ENCODE measurements at regions not wholly inside any gene's neighbourhood (a gene's known extent, or its start where the extent isn't known, plus 50 kb on each side); places are given as distances from the start of the nearest gene placed in this dataset.

DNA sequence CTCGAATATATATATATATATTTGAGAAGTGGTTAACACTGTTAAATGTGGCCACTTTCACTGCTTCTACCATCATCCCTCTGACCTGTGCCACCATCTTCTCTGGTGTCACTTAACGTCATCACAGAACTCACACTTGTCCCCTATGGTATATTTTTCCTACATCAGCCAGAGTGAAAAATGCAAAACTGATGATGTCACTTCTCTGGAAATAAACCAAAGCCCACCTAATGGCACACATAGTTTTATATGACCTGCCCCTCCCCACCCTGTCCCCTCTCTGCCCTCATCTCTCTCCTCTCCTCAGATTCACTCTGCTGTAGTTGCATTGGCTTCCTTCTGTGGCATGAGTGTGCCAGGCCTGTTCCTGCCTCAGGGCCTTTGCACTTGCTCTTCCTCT is 63.9 kb upstream of the IFNGR1 start:
- TF ChIP-seq, protein P1, sequence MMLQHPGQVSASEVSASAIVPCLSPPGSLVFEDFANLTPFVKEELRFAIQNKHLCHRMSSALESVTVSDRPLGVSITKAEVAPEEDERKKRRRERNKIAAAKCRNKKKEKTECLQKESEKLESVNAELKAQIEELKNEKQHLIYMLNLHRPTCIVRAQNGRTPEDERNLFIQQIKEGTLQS (IDR thresholded peaks at IDR 0.05) = no peak
- TF ChIP-seq SRF (IDR thresholded peaks at IDR 0.05; ENCODE audit: low read depth) (no peak), YY1 (IDR thresholded peaks at IDR 0.05; ENCODE audit: extremely low read depth, insufficient replicate concordance, low read depth, low read length) (no peak), POLR2A (IDR thresholded peaks at IDR 0.05; ENCODE audit: borderline replicate concordance, extremely low read depth, insufficient read depth, insufficient read length) (no peak), EZH2phosphoT487 (IDR thresholded peaks at IDR 0.05; ENCODE audit: borderline replicate concordance) (no peak), ZNF274 (IDR thresholded peaks at IDR 0.05; ENCODE audit: low read depth, low read length) (no peak)
- TF ChIP-seq, protein P2, sequence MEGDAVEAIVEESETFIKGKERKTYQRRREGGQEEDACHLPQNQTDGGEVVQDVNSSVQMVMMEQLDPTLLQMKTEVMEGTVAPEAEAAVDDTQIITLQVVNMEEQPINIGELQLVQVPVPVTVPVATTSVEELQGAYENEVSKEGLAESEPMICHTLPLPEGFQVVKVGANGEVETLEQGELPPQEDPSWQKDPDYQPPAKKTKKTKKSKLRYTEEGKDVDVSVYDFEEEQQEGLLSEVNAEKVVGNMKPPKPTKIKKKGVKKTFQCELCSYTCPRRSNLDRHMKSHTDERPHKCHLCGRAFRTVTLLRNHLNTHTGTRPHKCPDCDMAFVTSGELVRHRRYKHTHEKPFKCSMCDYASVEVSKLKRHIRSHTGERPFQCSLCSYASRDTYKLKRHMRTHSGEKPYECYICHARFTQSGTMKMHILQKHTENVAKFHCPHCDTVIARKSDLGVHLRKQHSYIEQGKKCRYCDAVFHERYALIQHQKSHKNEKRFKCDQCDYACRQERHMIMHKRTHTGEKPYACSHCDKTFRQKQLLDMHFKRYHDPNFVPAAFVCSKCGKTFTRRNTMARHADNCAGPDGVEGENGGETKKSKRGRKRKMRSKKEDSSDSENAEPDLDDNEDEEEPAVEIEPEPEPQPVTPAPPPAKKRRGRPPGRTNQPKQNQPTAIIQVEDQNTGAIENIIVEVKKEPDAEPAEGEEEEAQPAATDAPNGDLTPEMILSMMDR (IDR thresholded peaks at IDR 0.05 in 2 of 3, conservative IDR thresholded peaks at IDR 0.05 in 1 of 3; ENCODE audit: borderline replicate concordance in 1 of 3, insufficient read depth in 1 of 3, low read depth in 2 of 3, low read length in 2 of 3) = no peak
- TF ChIP-seq, protein P3, sequence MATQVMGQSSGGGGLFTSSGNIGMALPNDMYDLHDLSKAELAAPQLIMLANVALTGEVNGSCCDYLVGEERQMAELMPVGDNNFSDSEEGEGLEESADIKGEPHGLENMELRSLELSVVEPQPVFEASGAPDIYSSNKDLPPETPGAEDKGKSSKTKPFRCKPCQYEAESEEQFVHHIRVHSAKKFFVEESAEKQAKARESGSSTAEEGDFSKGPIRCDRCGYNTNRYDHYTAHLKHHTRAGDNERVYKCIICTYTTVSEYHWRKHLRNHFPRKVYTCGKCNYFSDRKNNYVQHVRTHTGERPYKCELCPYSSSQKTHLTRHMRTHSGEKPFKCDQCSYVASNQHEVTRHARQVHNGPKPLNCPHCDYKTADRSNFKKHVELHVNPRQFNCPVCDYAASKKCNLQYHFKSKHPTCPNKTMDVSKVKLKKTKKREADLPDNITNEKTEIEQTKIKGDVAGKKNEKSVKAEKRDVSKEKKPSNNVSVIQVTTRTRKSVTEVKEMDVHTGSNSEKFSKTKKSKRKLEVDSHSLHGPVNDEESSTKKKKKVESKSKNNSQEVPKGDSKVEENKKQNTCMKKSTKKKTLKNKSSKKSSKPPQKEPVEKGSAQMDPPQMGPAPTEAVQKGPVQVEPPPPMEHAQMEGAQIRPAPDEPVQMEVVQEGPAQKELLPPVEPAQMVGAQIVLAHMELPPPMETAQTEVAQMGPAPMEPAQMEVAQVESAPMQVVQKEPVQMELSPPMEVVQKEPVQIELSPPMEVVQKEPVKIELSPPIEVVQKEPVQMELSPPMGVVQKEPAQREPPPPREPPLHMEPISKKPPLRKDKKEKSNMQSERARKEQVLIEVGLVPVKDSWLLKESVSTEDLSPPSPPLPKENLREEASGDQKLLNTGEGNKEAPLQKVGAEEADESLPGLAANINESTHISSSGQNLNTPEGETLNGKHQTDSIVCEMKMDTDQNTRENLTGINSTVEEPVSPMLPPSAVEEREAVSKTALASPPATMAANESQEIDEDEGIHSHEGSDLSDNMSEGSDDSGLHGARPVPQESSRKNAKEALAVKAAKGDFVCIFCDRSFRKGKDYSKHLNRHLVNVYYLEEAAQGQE (IDR thresholded peaks at IDR 0.05; ENCODE audit: low read depth) = no peak
- TF ChIP-seq, protein P4, sequence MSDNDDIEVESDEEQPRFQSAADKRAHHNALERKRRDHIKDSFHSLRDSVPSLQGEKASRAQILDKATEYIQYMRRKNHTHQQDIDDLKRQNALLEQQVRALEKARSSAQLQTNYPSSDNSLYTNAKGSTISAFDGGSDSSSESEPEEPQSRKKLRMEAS (IDR thresholded peaks at IDR 0.05) = no peak
